T1000 (cell line): ENCODE measurements at regions not wholly inside any gene's neighbourhood (a gene's known extent, or its start where the extent isn't known, plus 50 kb on each side); places are given as distances from the start of the nearest gene placed in this dataset.
"Not testable (repeated sequence)": the region's sequence is repeated elsewhere in the genome, so short reads cannot be mapped to it uniquely, and the experiment has no call there.

Experiments
- DNase-seq: peaks from one replicate; lab custom pipeline; 2025; ENCODE audit warnings: mixed read lengths; lab: John Stamatoyannopoulos, UW

DNA sequence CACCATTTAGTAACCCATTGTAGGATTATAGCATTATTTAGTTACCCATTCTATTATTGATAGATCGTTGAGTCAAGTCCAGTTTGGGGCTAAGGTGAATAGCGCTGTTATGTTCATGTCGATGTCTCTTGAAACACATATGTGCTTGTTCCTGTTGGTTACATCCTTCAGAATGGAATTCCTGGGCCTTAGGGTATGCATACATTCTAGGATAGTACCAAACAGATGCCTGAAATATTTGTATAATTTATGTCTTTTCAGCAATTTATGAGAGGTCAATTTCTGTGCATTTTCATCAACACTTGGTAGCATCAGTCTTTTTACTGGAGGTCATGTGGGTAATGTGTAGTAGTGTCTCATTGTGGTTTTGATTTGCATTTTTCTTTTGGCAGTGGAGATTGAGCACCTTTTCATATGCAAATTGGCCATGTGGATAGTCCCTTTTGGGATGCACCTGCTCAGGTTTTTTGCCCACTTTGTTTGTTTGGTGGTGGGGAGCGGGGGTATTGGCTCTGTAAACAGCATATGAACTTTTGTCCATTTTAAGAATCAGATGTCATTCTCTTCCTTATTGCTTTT lies 104.2 kb downstream of the CDRT15L2 start:
- not testable (repeated sequence) for DNase-seq

DNA sequence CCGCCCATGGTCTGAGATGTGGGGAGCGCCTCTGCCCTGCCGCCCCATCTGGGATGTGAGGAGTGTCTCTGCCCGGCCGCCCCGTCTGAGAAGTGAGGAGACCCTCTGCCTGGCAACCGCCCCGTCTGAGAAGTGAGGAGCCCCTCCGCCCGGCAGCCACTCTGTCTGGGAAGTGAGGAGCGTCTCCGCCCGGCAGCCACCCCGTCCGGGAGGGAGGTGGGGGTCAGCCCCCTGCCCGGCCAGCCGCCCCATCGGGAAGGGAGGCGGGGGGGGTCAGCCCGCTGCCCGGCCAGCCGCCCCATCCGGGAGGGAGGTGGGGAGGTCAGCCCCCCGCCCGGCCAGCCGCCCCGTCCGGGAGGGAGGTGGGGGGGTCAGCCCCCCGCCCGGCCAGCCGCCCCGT lies 105.5 kb downstream of the CDRT15L2 start:
- not testable (repeated sequence) for DNase-seq

DNA sequence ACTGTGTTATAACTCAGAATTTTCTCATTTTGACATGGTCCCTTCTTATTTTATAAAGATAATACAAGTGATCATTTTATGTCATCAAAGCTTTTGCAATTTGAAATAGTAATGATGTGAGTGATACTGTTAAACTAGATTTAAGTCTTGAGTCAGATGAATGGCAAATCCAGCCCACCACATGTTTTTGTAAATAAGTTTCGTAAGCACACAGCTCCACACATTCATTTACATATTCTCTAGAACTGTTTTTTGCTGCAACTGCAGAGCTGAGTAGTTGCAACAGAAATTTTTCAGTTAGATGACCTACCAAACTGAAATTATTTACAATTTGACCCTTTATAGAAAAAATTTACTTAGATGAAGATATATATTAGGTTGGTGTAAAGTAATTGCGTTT lies 108.1 kb downstream of the CDRT15L2 start:
- DNase-seq: not testable (repeated sequence)

DNA sequence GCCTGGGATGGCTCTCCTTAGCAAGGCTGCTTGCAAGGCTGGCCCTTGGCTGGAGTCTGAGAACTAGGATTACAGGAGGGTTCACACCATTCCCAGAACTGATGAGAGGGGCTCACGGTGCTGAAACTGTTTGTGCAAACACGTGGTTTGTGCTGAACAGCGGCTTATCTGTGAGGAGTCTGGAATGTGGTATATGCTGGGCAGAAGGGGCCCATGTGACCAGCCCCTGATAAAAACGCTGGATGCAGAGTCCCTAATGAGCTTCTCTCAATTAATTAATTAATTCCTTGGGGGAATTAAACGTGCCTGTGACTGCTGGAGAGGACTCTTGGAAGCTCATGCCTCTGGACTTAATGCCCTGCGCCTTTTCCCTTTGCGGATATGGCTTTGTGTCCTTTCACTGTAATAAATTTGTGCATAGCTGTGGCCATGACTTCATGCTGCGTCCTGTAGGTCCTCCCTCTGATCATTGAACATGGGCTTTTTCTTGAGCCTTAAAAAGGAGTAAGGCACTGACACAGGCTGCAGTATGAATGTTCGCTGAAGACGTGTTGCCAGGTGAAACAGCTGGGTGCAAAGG lies 109.7 kb downstream of the CDRT15L2 start:
- not testable (repeated sequence) for DNase-seq

DNA sequence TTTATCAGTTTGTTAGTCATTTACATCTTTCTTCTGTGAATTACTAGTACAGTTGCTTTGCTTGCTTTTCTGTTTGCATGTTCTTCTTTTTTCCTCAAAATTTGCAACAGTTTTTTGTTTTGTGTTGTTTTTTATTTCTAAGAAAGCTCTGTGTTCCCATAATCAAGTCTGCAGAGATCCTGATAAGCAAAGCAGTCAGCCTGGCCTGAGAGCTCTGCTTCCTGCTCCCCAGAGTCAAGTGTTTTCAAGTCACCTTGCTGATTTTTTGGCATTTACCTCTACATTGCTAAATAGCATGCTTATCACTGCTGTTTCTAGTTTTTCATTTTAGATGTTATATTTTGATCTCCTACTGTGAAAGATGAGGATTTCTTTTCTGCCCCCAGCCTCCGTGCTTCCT lies 113.2 kb downstream of the CDRT15L2 start:
- DNase-seq: not testable (repeated sequence)

DNA sequence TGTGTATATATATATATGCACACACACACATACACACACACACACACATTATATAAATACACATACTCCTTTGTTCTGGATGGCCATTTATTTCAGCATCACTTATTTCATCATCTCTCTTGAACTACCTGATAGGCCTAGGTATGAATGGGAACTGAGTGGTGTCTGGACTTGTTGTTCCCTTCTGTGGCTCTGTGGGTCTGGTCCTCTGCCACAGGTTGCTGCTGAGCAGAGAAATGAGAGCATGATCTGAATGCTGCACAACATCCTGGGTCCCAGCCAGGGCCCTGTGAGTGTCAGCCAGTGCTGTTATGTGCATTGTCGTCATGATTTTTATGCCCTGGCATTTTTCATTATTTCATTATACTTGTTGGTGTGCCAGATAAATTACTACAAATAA lies 116.3 kb downstream of the CDRT15L2 start:
- not testable (repeated sequence) for DNase-seq

DNA sequence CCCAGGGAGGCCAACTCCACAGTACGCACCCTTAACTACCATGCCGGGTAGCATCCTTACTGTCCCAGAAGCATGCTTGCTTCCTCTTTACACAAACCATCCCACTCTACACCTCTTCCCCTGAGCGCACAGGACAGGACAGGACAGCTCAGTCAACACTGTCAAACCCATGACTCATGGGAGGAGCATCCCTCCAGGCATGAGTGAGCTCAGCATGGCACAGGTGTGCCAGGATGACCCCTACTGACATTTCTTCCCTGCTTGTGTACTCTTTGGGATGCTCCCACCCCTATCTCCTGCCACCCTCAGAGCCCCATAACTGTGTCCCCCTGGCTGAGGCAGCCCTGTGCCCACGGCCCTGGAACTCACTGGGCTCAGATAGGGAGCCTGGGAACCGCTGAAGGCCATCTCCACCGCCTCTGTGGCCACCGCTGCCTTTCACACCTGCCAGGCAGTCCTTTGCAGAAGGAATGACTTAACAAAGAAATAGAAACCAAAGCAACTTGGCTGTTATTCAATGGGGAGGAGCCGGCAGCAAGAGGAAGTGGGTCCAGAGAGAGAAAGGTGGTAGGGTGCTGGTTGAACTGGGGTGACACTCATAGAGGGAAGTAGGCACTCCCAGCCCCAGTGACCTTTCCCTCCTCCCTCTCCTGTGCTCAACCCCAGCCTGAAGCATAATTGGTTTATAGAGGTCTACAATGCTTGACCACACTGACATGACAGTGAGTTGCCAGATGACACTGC lies 119.1 kb downstream of the CDRT15L2 start:
- DNase-seq: not testable (repeated sequence)

DNA sequence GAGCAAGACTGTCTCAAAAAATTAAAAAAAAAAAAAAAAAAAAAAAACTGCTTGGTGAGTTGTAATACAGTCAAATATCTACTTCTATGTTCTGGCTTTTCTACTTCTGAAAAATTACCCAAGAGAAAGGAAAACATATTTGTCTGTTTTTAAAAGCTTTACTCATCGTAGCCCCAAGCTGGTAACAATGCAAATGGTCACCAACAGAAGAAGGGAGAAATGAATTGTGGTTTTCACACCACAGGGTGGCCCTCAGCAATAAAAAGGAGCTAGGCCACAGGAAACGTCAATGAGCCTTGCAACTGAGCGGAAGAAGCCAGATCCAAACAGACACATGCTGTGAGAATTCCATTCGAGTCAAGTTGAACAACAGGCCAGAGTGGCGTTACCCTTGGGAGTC lies 121.0 kb downstream of the CDRT15L2 start:
- DNase-seq: not testable (repeated sequence)

DNA sequence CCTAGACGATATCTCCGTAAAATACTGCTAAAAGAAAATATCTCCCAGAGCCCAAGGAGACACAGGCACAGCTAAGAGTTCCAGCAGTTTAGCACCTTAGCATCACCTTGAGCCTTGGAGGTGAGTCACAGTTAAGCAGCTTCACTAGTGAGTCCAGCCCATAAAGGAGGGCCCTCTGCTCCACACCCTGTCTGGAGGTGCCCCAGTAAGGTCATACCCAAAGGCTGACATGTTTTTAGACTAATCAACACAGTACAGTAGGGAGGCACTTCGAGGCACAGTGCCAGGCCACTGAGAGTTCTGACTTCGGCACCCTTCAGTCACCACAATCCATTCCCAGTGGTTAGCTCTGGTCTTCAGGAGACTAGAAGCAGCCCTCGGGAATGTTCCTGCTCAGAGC lies 121.8 kb downstream of the CDRT15L2 start:
- DNase-seq: not testable (repeated sequence)

DNA sequence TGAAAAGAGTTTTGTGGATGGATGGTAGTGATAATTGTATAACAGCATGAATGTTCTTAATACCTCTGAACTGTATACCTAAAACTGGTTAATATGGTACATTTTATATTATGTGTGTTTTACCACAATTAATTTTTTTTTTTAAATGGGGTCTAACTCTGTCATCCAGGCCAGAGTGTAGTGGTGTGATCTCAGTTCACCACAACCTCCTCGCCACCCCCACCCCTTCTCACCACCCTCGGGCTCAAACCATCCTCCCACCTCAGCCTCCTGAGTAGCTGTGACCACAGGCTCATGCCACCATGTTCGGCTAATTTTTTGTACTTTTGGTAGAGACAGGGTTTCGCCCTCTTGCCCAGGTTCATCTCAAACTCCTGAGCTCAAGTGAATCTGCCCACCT lies 123.2 kb downstream of the CDRT15L2 start:
- DNase-seq: no peak

DNA sequence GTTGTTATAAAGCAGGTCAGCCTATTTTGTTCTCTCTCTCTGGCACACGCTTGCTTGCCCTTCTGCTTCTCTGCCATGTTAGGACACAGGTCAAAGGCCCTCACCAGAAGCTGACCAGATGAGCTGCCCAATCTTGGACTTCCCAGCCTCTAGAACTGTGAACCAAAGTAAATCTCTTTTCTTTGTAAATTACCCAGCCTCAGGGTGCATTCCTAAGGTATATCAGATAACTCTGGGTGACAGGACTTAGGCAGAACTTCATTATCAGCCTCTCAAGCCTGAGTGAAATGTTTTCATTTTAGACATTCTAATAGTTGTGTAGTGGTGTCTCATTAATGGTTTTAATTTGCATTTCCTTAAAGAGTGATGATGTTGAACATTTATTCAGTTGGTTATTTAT lies 124.3 kb downstream of the CDRT15L2 start:
- no peak for DNase-seq

DNA sequence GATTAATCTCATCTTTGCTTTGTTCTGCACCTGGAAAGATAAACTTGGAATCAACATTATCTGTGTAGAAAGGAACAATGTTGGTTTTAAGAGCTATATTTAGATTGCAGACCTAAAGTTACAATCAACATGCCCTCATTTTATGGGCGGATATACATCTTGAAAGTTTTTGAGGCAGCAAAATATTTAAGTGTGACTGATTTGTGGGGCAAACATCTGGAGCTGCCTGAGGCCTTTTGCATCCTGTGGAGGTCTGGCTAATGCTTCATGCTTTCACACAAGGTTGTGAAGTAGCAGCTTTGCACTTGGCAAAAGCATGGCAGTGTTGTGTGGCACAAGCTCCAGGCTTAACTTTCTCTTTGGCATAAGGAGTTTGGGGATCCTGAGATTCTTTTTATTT lies 125.7 kb downstream of the CDRT15L2 start:
- DNase-seq: not testable (repeated sequence)

DNA sequence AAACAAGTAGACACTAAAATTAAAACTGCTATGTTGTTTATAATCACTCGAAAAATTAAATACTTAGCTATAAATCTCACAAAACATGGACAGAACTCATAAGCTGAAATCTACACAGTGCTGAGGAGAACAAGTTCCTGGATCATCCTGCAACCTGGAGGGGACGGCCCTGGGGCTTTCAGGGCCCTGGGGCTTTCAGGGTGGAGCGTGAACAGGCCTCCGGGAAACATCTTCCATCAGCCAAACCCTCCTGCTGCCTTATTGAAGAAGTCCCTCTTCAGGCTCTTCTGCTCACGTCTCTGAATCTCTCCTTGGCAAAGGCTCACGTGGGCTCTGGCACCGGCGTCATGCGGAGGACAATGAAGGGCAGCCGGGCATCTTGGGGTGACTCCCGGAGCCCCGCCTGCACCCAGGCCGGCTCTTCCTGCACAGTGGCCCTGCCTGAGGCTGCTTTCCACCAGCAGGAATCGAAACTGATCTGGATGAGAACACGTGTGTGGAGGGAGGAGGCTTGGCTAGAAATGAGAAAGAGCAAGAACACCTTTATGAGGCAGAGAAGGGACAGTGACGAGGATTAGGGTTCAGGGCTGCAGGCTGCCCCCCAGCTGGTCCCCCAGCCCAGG lies 127.3 kb downstream of the CDRT15L2 start:
- no peak for DNase-seq

DNA sequence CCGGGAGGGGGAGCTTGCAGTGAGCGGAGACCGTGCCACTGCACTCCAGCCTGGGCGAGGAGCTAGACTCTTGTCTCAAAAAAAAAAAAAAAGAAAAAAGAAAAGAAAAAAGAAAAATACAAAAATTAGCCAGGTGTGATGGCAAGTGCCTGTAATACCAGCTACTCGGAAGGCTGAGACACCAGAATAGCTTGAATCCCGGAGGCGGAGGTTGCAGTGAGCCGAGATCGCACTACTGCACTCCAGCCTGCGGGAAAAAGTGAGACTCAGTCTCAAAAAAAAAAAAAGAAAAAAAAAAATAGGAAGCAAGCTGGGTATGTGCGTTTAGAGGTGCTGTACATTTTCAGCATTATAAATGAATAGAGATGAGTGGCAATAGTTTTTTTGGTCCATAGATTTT lies 129.3 kb downstream of the CDRT15L2 start:
- not testable (repeated sequence) for DNase-seq

DNA sequence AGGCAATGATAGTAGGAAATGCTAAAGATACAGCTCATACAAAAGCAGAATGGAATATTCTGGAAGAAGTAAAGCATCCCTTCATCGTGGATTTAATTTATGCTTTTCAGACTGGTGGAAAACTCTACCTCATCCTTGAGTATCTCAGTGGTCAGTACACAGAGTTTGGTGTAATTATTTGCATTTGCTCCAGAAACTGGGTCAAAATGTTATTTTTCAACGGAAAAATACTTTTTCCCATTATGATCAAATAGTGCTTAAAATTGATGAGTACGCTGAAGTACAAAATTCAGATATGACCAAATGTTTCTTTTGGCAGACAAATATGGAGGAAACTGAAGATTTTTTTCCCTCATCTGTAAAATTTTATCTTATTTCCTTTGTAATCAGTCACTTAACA lies 137.0 kb downstream of the CDRT15L2 start:
- not testable (repeated sequence) for DNase-seq

DNA sequence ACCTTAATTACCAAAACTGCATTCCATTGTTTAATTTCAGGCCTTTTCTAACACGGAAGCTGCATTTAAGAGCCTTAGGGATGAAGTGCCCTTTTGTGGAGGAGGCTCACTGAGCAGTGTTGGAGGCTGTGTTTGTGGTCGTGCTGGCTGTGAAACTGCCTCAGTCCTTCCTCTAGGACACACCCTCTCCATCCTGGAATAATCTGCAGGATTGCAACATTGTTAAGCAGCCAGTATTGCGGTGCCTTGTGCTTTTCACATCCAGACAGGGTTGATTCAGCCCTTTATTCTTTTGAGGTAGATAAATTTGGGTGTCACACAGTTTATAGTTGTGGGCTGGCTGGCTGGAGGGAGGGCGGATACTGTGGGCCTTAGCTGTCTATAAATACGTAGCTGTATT lies 141.6 kb downstream of the CDRT15L2 start:
- DNase-seq: no peak

DNA sequence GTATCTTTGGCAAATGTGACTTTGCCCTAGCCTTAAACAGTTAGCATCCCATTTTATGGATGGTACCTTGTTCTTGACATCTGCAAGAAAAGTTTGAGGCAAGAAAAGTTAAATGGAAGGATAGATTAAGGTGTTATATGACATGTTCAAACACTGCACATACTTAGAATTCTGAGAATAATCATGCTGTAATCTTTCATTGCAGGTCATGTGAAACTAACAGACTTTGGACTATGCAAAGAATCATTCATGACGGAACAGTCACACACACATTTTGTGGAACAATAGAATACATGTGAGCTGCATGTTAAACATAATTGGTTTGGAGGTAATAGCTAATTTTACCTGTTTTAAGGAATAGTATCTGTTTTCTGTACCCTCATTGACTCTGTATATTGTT lies 144.9 kb downstream of the CDRT15L2 start:
- DNase-seq: not testable (repeated sequence)

DNA sequence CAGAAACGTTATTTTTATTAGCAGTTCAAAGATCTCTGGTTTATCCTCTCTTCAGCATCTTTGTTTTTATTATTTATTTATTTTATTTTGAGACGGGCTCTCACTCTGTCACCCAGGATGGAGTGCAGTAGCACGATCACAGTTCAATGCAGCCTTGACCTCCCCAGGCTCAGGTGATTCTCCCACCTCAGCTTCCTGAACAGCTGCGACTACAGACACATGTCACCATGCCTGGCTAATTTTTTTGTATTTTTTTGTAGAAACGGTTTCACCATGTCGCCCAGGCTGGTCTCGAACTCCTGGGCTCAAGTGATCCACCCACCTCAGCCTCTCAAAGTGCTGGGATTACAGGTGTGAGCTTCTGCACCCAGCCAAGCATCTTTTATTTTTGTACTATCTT lies 147.7 kb downstream of the CDRT15L2 start:
- DNase-seq: not testable (repeated sequence)

DNA sequence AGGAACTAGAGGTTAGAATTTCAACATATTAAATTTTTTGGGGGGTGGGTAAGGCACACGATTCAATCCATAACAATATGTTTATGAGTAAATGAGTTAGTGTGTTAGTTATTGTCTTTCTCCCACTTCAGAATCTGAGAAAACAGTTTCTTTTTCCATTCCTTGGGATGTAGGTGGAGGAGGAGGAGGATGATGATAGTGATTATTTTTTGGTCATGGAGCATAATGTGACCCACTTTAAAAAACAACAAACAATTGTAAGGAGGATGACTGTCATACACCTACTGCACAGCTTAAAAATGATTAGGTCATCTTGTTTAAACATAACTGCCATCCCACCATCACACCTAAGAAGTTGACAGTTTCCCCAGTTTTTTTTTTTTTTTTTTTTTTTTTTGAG lies 148.7 kb downstream of the CDRT15L2 start:
- no peak for DNase-seq

DNA sequence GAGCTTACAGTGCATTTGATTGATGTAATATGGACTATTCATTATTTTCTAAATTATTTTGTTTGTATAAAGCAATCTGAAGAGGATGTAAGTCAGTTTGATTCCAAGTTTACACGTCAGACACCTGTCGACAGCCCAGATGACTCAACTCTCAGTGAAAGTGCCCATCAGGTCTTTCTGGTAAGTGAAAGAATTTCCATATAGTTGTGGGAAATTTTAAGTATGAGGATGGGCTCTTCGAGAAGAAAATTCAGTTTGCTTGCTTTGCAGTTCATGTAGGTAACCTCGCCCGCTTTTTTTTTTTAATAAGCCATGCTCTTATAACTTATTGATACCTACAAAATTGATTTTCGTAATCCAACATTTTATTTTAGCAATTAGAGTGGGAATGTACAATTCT lies 151.6 kb downstream of the CDRT15L2 start:
- DNase-seq: not testable (repeated sequence)

DNA sequence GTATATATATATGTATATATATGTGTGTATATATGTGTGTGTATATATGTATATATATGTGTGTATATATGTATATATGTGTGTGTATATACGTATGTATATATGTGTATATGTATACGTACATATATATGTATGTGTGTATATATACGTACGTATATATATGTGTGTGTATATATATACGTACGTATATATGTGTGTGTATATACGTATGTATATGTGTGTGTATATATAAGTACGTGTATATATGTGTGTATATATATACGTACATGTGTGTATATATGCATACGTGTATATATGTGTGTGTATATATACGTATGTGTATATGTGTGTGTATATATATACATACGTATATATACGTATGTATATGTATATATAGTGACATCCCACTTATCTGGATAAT lies 154.4 kb downstream of the CDRT15L2 start:
- DNase-seq: no peak

DNA sequence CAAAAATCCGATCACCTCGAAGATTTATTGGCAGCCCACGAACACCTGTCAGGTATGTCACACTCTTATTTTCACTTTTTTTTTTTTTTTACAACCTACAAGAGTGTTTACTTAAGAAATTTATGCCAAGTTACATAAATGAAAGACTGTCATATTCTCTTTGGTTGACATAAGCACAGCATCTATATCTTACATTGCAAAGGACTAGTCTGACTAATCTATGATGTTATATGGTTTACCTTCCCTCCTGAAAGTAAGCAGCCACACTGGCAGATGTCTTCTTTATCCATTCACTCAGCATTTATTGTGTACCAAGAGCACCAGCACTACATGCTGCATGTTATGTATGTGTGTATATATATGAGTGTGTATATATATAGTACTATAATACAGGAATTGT lies 156.3 kb downstream of the CDRT15L2 start:
- DNase-seq: no peak

DNA sequence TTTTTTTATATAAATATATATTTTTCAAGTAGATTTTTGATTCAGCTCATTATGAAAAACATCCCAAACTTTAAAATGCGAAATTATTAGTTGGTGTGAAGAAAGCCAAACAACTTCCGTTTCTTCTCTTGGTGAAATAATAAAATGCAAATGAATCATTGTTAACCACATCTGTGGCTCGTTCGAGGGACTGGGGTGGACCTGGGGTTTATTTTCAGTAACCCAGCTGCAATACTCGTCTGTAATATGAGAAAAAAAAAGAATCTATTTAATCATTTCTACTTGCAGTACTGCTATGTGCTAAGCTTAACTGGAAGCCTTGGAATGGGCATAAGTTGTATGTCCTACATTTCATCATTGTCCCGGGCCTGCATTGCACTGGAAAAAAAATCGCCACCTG lies 158.1 kb downstream of the CDRT15L2 start:
- not testable (repeated sequence) for DNase-seq
